ENCODE measurements at regions not wholly inside any gene's neighbourhood (a gene's known extent, or its start where the extent isn't known, plus 50 kb on each side); places are given as distances from the start of the nearest gene placed in this dataset.

- Histone ChIP-seq H3K4me1 (replicated peaks in 1 of 2) (peaks cover 4 to 33% of the 10 kb centered on the region in 2 donors), H3K27ac (no peak overlapping the region), H3K4me3 (no peak overlapping the region)
- in situ Hi-C loops (cut with MboI; ENCODE audit: low pct_unique_long_range_greater_than_20kb in 2 of 9, low sequenced_read_pairs in 9 of 9, unreplicated experiment in 9 of 9): loop anchor here in 2 of 9 experiments (25.0 kb wide), 1 partner anchor 393 kb away; no protein-coding TSS in a partner anchor
- 0 to 100% (median 71%) methylated on average over 1 to 2 of the region's 2 CpGs; no CpG with 5 or more reads in 1 of the 10 experiments for WGBS, 10 experiments
- peak in 4 of 8 experiments; percentile 50 to 79 (median 66) for ATAC-seq (replicated peaks in 6 of 8)
These were observed 239.3 kb upstream of the CDH20 start for GRCh38 chr18:61093965-61094364.

GRCh38 chr18:61096226-61096625, 237.0 kb upstream of the CDH20 start:
- Histone ChIP-seq H3K4me3 (no peak overlapping the region), H3K4me1 (replicated peaks in 1 of 2) (peaks cover 4 to 33% of the 10 kb centered on the region in 2 donors), H3K27ac (no peak overlapping the region)
- ATAC-seq (replicated peaks in 6 of 8): no peak
- in situ Hi-C loops (cut with MboI; ENCODE audit: low pct_unique_long_range_greater_than_20kb in 2 of 9, low sequenced_read_pairs in 9 of 9, unreplicated experiment in 9 of 9): loop anchor here in 2 of 9 experiments (25.0 kb wide), 1 partner anchor 391 kb away; no protein-coding TSS in a partner anchor
- 0 to 100% (median 73%) methylated on average over 1 to 2 of the region's 2 CpGs for WGBS, 10 experiments

GRCh38 chr18:61107113-61107512, 226.1 kb upstream of the CDH20 start:
- ATAC-seq (replicated peaks in 6 of 8): no peak
- H3K4me3 ChIP-seq: no peak overlapping the region
- 23 to 100% (median 85%) methylated on average over 1 of the region's 1 CpG for WGBS, 10 experiments
- in situ Hi-C loops (cut with MboI; ENCODE audit: low pct_unique_long_range_greater_than_20kb in 2 of 9, low sequenced_read_pairs in 9 of 9, unreplicated experiment in 9 of 9): loop anchor here in 1 of 9 experiments (25.0 kb wide), 2 partner anchors 95 to 105 kb away; no protein-coding TSS in a partner anchor
- H3K4me1 ChIP-seq (replicated peaks in 1 of 2): peaks cover 3 to 7% of the 10 kb centered on the region in 2 donors
- H3K27ac ChIP-seq: no peak overlapping the region

DNA sequence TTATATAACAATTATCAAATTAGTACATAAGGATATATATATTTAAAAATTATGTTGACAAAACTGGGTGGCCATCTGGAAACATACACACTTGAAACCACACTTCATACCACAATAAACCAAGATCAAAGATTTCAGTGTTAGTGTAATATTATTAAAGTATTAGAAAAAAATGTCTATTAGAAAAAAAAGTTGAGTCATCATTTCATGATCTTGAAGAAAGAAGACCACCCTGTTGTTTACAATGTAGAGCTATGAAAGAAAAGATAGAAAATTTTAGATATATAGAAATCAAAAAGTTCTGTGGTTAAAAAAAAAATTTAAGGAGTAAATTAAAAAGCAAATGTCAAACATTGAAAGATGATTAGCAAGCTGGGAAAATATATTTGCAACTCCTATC, 224.5 kb upstream of the CDH20 start:
- in situ Hi-C loops (cut with MboI; ENCODE audit: low pct_unique_long_range_greater_than_20kb in 2 of 9, low sequenced_read_pairs in 9 of 9, unreplicated experiment in 9 of 9): loop anchor here in 1 of 9 experiments (25.0 kb wide), 2 partner anchors 96 to 104 kb away; no protein-coding TSS in a partner anchor
- Histone ChIP-seq H3K4me1 (replicated peaks in 1 of 2) (peaks cover 3 to 7% of the 10 kb centered on the region in 2 donors), H3K27ac (no peak overlapping the region), H3K4me3 (no peak overlapping the region)
- no peak for ATAC-seq (replicated peaks in 6 of 8)

DNA sequence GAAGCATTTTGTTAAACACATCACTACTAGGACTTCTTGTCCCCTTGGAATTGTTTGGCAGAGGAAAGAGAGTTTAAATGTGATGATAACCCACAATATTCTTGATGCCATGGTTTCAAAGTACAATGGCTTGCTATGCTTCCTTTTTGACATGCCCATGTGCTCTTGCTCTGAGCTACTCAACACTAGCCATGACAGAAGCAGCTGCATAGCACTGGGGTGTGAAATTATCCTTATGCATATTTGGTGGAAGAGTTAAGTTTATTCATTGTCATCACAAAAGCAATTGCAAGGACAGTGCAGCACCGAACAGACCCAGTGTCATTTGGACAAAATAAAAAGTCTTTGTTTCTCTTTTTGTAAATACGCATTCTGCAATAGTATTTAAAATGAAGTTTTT, 209.9 kb upstream of the CDH20 start:
- no peak overlapping the region for H3K27ac ChIP-seq
- no peak overlapping the region for H3K4me3 ChIP-seq
- in situ Hi-C loops (cut with MboI; ENCODE audit: low pct_unique_long_range_greater_than_20kb in 2 of 9, low sequenced_read_pairs in 9 of 9, unreplicated experiment in 9 of 9): loop anchor here in 1 of 9 experiments (25.0 kb wide), 2 partner anchors 89 to 111 kb away; no protein-coding TSS in a partner anchor
- ATAC-seq (replicated peaks in 6 of 8): peak in 1 of 8 experiments; percentile 70
- H3K4me1 ChIP-seq (replicated peaks in 1 of 2): peaks cover 15 to 16% of the 10 kb centered on the region in 2 donors
- WGBS, 10 experiments: 41 to 100% (median 89%) methylated on average over 1 to 2 of the region's 2 CpGs

GRCh38 chr18:61127714-61128467, 205.3 kb upstream of the CDH20 start:
- no peak overlapping the region for H3K4me3 ChIP-seq

GRCh38 chr18:61129001-61129400, 204.2 kb upstream of the CDH20 start:
- Histone ChIP-seq H3K27ac (no peak overlapping the region), H3K4me1 (replicated peaks in 1 of 2) (peaks cover 29 to 38% of the 10 kb centered on the region in 2 donors), H3K4me3 (no peak overlapping the region)
- in situ Hi-C loops (cut with MboI; ENCODE audit: low pct_unique_long_range_greater_than_20kb in 2 of 9, low sequenced_read_pairs in 9 of 9, unreplicated experiment in 9 of 9): no loop called here
- ATAC-seq (replicated peaks in 6 of 8): no peak

More at GRCh38 chr18:61127714-61128467, 205.3 kb upstream of the CDH20 start:
- 0 to 25% (median 13%) methylated on average over 1 to 6 of the region's 6 CpGs for WGBS, 10 experiments
- H3K27ac ChIP-seq: peak overlapping the region; percentile 9 to 60
- ATAC-seq (replicated peaks in 6 of 8): peak in 5 of 8 experiments; percentile 64 to 78 (median 77)
- H3K4me1 ChIP-seq (replicated peaks in 1 of 2): peaks cover 22 to 29% of the 10 kb centered on the region in 2 donors
- in situ Hi-C loops (cut with MboI; ENCODE audit: low pct_unique_long_range_greater_than_20kb in 2 of 9, low sequenced_read_pairs in 9 of 9, unreplicated experiment in 9 of 9): no loop called here

DNA sequence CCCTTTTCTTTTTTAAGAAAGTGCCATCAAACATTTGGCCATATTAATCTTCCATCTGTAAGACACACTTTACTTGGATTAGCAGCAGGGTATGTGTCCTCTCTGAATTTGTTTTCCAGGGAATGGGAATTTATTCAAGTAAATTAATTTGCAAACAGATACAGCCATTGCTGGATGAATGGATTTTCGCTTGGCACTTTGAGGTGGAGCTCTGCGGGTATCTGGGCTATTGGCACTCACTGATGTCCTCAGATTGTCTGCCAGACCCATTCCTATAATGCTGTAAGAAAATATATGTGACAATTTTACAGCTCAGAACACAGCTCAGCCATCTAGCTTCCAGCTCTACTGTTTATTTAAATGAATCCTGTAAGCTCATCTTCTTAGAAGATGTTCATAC, 201.2 kb upstream of the CDH20 start:
- no peak overlapping the region for H3K27ac ChIP-seq
- WGBS, 10 experiments: 0 to 100% (median 61%) methylated on average over 1 to 2 of the region's 2 CpGs; no CpG with 5 or more reads in 2 of the 10 experiments
- H3K4me1 ChIP-seq (replicated peaks in 1 of 2): peaks cover 29 to 48% of the 10 kb centered on the region in 2 donors
- in situ Hi-C loops (cut with MboI; ENCODE audit: low pct_unique_long_range_greater_than_20kb in 2 of 9, low sequenced_read_pairs in 9 of 9, unreplicated experiment in 9 of 9): no loop called here
- H3K4me3 ChIP-seq: no peak overlapping the region
- no peak for ATAC-seq (replicated peaks in 6 of 8)

- in situ Hi-C loops (cut with MboI; ENCODE audit: low pct_unique_long_range_greater_than_20kb in 2 of 9, low sequenced_read_pairs in 9 of 9, unreplicated experiment in 9 of 9): no loop called here
- H3K4me1 ChIP-seq (replicated peaks in 1 of 2): peaks cover 11 to 31% of the 10 kb centered on the region in 2 donors
- H3K4me3 ChIP-seq: no peak overlapping the region
- 0 to 80% (median 45%) methylated on average over 1 to 2 of the region's 2 CpGs for WGBS, 10 experiments
- peak in 5 of 8 experiments; percentile 48 to 95 (median 75) for ATAC-seq (replicated peaks in 6 of 8)
- no peak overlapping the region for H3K27ac ChIP-seq
These were observed 199.4 kb upstream of the CDH20 start for GRCh38 chr18:61133783-61134182.

- H3K4me3 ChIP-seq: no peak overlapping the region
- H3K4me1 ChIP-seq (replicated peaks in 1 of 2): peaks cover 10 to 26% of the 10 kb centered on the region in 2 donors
- no peak for ATAC-seq (replicated peaks in 6 of 8)
- no peak overlapping the region for H3K27ac ChIP-seq
- in situ Hi-C loops (cut with MboI; ENCODE audit: low pct_unique_long_range_greater_than_20kb in 2 of 9, low sequenced_read_pairs in 9 of 9, unreplicated experiment in 9 of 9): no loop called here
- WGBS, 10 experiments: 6 to 100% (median 80%) methylated on average over 1 to 2 of the region's 2 CpGs; no CpG with 5 or more reads in 1 of the 10 experiments
These were observed 196.4 kb upstream of the CDH20 start for GRCh38 chr18:61136711-61137251.

DNA sequence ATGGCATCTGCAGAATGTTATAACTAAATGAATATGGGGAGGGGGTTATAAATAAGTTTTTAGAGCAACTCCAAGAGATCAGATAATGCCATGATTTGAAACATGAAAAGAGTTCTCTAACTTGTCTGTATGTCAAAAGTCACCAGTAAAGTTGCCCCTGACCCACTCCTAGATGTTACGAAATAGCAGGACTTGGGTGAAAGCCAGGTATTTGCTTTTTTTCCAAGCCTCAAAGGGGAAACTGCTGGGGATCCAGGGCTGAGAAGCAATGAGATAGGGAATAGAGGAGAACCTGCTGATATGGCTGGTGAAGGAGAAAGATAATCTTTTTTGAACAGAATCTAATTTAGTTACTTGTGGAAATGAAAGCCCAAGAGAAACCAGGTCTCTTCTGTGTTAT, 191.5 kb upstream of the CDH20 start:
- H3K4me1 ChIP-seq (replicated peaks in 1 of 2): no peaks in the 10 kb centered on the region
- WGBS, 10 experiments: 0 to 100% (median 88%) methylated on average over 1 of the region's 1 CpG; no CpG with 5 or more reads in 3 of the 10 experiments
- in situ Hi-C loops (cut with MboI; ENCODE audit: low pct_unique_long_range_greater_than_20kb in 2 of 9, low sequenced_read_pairs in 9 of 9, unreplicated experiment in 9 of 9): no loop called here
- ATAC-seq (replicated peaks in 6 of 8): no peak
- no peak overlapping the region for H3K4me3 ChIP-seq
- H3K27ac ChIP-seq: no peak overlapping the region

- no peak overlapping the region for H3K27ac ChIP-seq
- no peak overlapping the region for H3K4me3 ChIP-seq
- in situ Hi-C loops (cut with MboI; ENCODE audit: low pct_unique_long_range_greater_than_20kb in 2 of 9, low sequenced_read_pairs in 9 of 9, unreplicated experiment in 9 of 9): no loop called here
- ATAC-seq (replicated peaks in 6 of 8): no peak
- no peaks in the 10 kb centered on the region for H3K4me1 ChIP-seq (replicated peaks in 1 of 2)
These were observed 184.9 kb upstream of the CDH20 start for GRCh38 chr18:61148322-61148721.

- in situ Hi-C loops (cut with MboI; ENCODE audit: low pct_unique_long_range_greater_than_20kb in 2 of 9, low sequenced_read_pairs in 9 of 9, unreplicated experiment in 9 of 9): no loop called here
- 58 to 100% (median 91%) methylated on average over 2 to 5 of the region's 5 CpGs; no CpG with 5 or more reads in 3 of the 10 experiments for WGBS, 10 experiments
These were observed 183.4 kb upstream of the CDH20 start for GRCh38 chr18:61149786-61150185.

More at GRCh38 chr18:61149786-61150185, 183.4 kb upstream of the CDH20 start:
- Histone ChIP-seq H3K27ac (no peak overlapping the region), H3K4me3 (no peak overlapping the region), H3K4me1 (replicated peaks in 1 of 2) (peaks cover 0 to under 1% of the 10 kb centered on the region in 2 donors)
- ATAC-seq (replicated peaks in 6 of 8): no peak
